ENCODE measurements at regions not wholly inside any gene's neighbourhood (a gene's known extent, or its start where the extent isn't known, plus 50 kb on each side); places are given as distances from the start of the nearest gene placed in this dataset.

DNA sequence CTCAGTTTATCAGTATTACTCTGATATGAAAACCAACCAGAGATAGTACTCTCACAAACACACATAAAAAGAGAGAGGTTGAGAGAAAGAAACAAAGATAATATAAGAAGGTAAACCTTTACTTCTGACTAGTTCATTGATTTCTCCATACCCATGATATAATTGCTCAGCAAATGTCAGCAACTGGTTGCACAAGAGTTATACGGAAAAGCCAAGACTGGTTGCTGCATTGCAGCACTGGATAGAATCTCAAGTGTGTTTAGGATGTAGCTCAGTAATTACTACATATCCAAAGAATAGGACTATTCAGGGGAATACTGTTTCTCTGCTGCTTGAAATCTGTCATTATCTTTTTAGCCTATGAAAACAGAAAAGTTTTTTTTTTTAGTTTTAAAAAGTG lies 1332.8 kb downstream of the OLFM4 start:
- no peaks in the 10 kb centered on the region for H3K4me1 ChIP-seq (ENCODE audit: control insufficient read depth in 4 of 4, insufficient read depth in 4 of 4, low read length in 3 of 4)
- no peak for TF ChIP-seq FOXA2 (IDR thresholded peaks at IDR 0.05)
- H3K9ac ChIP-seq (ENCODE audit: low read depth in 1 of 2, low read length in 2 of 2) = no peak overlapping the region
- no peaks in the 10 kb centered on the region for H3K27me3 ChIP-seq (ENCODE audit: control insufficient read depth in 4 of 4, insufficient read depth in 4 of 4, low read length in 3 of 4)
- H3K36me3 ChIP-seq (ENCODE audit: control insufficient read depth in 4 of 4, insufficient read depth in 3 of 4, low read depth in 1 of 4, low read length in 3 of 4) = no peaks in the 10 kb centered on the region
- WGBS = 40% methylated on average over 1 of the region's 1 CpG
- DNase-seq (ENCODE audit: low spot score) = no peak
- no peaks in the 10 kb centered on the region for H3K9me3 ChIP-seq (ENCODE audit: control insufficient read depth in 4 of 4, low read length in 3 of 4)
- no peak overlapping the region for H3K4me3 ChIP-seq (ENCODE audit: low read depth in 1 of 3, low read length in 3 of 3)
- no peak overlapping the region for H3K27ac ChIP-seq (ENCODE audit: low read depth in 1 of 2, low read length in 2 of 2)

DNA sequence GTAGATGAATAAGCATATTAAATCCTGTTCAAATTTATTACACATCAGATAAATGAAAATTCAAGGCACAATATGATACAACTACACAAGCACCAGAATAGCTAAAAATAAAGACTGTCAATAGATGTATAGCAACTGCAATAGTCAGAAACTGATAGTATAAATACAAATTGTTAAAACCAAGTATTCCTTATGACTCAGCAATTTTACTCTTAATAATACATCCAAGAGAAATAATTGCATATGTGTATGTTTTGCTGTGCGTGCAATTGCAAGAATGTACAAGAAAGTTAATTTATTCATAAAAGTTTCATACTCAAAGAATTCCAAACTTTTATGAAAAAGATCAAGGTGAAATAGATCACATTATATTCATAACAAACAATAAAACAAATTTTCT lies 1338.1 kb downstream of the OLFM4 start:
- WGBS = 91% methylated on average over 1 of the region's 1 CpG
- no peak for DNase-seq (ENCODE audit: low spot score)
- H3K36me3 ChIP-seq (ENCODE audit: control insufficient read depth in 4 of 4, insufficient read depth in 3 of 4, low read depth in 1 of 4, low read length in 3 of 4) = no peaks in the 10 kb centered on the region
- H3K4me1 ChIP-seq (ENCODE audit: control insufficient read depth in 4 of 4, insufficient read depth in 4 of 4, low read length in 3 of 4) = no peaks in the 10 kb centered on the region
- TF ChIP-seq SP1 (IDR thresholded peaks at IDR 0.05) (no peak), NR2F2 (IDR thresholded peaks at IDR 0.05) (no peak), TAF1 (conservative IDR thresholded peaks at IDR 0.05) (no peak), HNF4A (conservative IDR thresholded peaks at IDR 0.05) (no peak), FOXA2 (IDR thresholded peaks at IDR 0.05) (no peak)
- TF ChIP-seq, protein P1, sequence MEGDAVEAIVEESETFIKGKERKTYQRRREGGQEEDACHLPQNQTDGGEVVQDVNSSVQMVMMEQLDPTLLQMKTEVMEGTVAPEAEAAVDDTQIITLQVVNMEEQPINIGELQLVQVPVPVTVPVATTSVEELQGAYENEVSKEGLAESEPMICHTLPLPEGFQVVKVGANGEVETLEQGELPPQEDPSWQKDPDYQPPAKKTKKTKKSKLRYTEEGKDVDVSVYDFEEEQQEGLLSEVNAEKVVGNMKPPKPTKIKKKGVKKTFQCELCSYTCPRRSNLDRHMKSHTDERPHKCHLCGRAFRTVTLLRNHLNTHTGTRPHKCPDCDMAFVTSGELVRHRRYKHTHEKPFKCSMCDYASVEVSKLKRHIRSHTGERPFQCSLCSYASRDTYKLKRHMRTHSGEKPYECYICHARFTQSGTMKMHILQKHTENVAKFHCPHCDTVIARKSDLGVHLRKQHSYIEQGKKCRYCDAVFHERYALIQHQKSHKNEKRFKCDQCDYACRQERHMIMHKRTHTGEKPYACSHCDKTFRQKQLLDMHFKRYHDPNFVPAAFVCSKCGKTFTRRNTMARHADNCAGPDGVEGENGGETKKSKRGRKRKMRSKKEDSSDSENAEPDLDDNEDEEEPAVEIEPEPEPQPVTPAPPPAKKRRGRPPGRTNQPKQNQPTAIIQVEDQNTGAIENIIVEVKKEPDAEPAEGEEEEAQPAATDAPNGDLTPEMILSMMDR (IDR thresholded peaks at IDR 0.05; ENCODE audit: low read depth, low read length, missing input control) = no peak
- TF ChIP-seq, protein P2, sequence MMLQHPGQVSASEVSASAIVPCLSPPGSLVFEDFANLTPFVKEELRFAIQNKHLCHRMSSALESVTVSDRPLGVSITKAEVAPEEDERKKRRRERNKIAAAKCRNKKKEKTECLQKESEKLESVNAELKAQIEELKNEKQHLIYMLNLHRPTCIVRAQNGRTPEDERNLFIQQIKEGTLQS (IDR thresholded peaks at IDR 0.05) = no peak
- H3K9ac ChIP-seq (ENCODE audit: low read depth in 1 of 2, low read length in 2 of 2) = no peak overlapping the region
- H3K27me3 ChIP-seq (ENCODE audit: control insufficient read depth in 4 of 4, insufficient read depth in 4 of 4, low read length in 3 of 4) = no peaks in the 10 kb centered on the region
- H3K4me3 ChIP-seq (ENCODE audit: low read depth in 1 of 3, low read length in 3 of 3) = no peak overlapping the region
- H3K9me3 ChIP-seq (ENCODE audit: control insufficient read depth in 4 of 4, low read length in 3 of 4) = no peaks in the 10 kb centered on the region
- H3K27ac ChIP-seq (ENCODE audit: low read depth in 1 of 2, low read length in 2 of 2) = no peak overlapping the region

DNA sequence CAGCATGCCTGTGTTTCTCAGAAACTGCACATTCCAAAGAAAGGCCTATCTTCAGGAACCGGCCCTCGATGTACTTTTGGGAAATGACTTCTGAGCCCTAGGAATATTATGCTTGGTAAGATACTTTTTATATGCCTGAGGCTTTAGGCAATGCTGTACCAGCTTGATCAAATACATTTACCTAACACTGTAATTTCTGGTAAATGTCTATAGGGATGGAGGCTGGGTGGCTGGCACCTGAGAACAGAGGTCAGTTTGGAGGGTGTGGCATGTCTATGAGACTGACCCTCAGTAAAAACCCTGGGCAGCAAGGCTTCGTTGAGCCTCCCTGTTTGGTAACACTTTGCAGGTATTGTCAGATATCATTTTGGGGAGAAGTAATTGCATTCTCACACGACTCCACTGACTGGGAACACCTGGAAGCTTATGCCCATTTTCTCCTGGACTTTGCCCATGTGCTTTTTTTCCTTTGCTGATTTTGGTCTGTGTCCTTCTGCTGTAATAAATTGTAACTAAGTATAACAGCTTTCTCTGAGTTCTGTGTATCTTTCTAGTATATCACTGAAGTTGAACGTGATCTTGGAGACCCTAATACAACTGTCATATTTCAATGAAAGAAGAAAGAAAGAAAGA lies 1339.1 kb downstream of the OLFM4 start:
- Histone ChIP-seq H3K36me3 (ENCODE audit: control insufficient read depth in 4 of 4, insufficient read depth in 3 of 4, low read depth in 1 of 4, low read length in 3 of 4) (no peaks in the 10 kb centered on the region), H3K9me3 (ENCODE audit: control insufficient read depth in 4 of 4, low read length in 3 of 4) (no peaks in the 10 kb centered on the region), H3K27me3 (ENCODE audit: control insufficient read depth in 4 of 4, insufficient read depth in 4 of 4, low read length in 3 of 4) (no peaks in the 10 kb centered on the region), H3K4me1 (ENCODE audit: control insufficient read depth in 4 of 4, insufficient read depth in 4 of 4, low read length in 3 of 4) (no peaks in the 10 kb centered on the region), H3K27ac (ENCODE audit: low read depth in 1 of 2, low read length in 2 of 2) (no peak overlapping the region), H3K4me3 (ENCODE audit: low read depth in 1 of 3, low read length in 3 of 3) (no peak overlapping the region), H3K9ac (ENCODE audit: low read depth in 1 of 2, low read length in 2 of 2) (no peak overlapping the region)
- DNase-seq (ENCODE audit: low spot score) = no peak
- 70% methylated on average over 5 of the region's 5 CpGs for WGBS
- no peak for TF ChIP-seq HNF4A (conservative IDR thresholded peaks at IDR 0.05)
- no peak for TF ChIP-seq HNF4G (IDR thresholded peaks at IDR 0.05)
- no peak for TF ChIP-seq FOXA2 (IDR thresholded peaks at IDR 0.05)
- TF ChIP-seq, protein P3, sequence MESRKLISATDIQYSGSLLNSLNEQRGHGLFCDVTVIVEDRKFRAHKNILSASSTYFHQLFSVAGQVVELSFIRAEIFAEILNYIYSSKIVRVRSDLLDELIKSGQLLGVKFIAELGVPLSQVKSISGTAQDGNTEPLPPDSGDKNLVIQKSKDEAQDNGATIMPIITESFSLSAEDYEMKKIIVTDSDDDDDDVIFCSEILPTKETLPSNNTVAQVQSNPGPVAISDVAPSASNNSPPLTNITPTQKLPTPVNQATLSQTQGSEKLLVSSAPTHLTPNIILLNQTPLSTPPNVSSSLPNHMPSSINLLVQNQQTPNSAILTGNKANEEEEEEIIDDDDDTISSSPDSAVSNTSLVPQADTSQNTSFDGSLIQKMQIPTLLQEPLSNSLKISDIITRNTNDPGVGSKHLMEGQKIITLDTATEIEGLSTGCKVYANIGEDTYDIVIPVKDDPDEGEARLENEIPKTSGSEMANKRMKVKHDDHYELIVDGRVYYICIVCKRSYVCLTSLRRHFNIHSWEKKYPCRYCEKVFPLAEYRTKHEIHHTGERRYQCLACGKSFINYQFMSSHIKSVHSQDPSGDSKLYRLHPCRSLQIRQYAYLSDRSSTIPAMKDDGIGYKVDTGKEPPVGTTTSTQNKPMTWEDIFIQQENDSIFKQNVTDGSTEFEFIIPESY (IDR thresholded peaks at IDR 0.05) = no peak
- TF ChIP-seq, protein P4, sequence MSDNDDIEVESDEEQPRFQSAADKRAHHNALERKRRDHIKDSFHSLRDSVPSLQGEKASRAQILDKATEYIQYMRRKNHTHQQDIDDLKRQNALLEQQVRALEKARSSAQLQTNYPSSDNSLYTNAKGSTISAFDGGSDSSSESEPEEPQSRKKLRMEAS (IDR thresholded peaks at IDR 0.05) = no peak
- no peak for TF ChIP-seq EGR1 (IDR thresholded peaks at IDR 0.05; ENCODE audit: low read depth in 2 of 2)
- TF ChIP-seq RXRA (IDR thresholded peaks at IDR 0.05) = no peak
- TF ChIP-seq NR2F2 (IDR thresholded peaks at IDR 0.05) = no peak
- TF ChIP-seq GABPA (IDR thresholded peaks at IDR 0.05 in 1 of 2, conservative IDR thresholded peaks at IDR 0.05 in 1 of 2) = no peak
- TF ChIP-seq, protein P5, sequence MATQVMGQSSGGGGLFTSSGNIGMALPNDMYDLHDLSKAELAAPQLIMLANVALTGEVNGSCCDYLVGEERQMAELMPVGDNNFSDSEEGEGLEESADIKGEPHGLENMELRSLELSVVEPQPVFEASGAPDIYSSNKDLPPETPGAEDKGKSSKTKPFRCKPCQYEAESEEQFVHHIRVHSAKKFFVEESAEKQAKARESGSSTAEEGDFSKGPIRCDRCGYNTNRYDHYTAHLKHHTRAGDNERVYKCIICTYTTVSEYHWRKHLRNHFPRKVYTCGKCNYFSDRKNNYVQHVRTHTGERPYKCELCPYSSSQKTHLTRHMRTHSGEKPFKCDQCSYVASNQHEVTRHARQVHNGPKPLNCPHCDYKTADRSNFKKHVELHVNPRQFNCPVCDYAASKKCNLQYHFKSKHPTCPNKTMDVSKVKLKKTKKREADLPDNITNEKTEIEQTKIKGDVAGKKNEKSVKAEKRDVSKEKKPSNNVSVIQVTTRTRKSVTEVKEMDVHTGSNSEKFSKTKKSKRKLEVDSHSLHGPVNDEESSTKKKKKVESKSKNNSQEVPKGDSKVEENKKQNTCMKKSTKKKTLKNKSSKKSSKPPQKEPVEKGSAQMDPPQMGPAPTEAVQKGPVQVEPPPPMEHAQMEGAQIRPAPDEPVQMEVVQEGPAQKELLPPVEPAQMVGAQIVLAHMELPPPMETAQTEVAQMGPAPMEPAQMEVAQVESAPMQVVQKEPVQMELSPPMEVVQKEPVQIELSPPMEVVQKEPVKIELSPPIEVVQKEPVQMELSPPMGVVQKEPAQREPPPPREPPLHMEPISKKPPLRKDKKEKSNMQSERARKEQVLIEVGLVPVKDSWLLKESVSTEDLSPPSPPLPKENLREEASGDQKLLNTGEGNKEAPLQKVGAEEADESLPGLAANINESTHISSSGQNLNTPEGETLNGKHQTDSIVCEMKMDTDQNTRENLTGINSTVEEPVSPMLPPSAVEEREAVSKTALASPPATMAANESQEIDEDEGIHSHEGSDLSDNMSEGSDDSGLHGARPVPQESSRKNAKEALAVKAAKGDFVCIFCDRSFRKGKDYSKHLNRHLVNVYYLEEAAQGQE (IDR thresholded peaks at IDR 0.05) = no peak
- TF ChIP-seq TAF1 (conservative IDR thresholded peaks at IDR 0.05) = no peak
- TF ChIP-seq, protein P2 (IDR thresholded peaks at IDR 0.05) = no peak
- no peak for TF ChIP-seq YY1 (IDR thresholded peaks at IDR 0.05)
- no peak for TF ChIP-seq RAD21 (IDR thresholded peaks at IDR 0.05)
- no peak for TF ChIP-seq SP1 (IDR thresholded peaks at IDR 0.05)
- no peak for TF ChIP-seq FOXA1 (IDR thresholded peaks at IDR 0.05)
- TF ChIP-seq, protein P1 (IDR thresholded peaks at IDR 0.05; ENCODE audit: low read depth, low read length, missing input control) = no peak
